Mesendoderm (in vitro differentiated cells): ENCODE measurements at regions not wholly inside any gene's neighbourhood (a gene's known extent, or its start where the extent isn't known, plus 50 kb on each side); places are given as distances from the start of the nearest gene placed in this dataset.

ENCODE experiments used
- DNase-seq: peaks from one replicate; pipeline ENCODE4 v3.0.0; 2013
- H2AK5ac ChIP-seq: 2 replicates; pipeline ENCODE4 v1.6.1; 2013; ENCODE audit warnings: low read length, inconsistent platforms
- H2BK120ac ChIP-seq: 2 replicates; pipeline ENCODE4 v1.6.1; 2013; ENCODE audit warnings: low read depth, mild to moderate bottlenecking, low read length, moderate library complexity, mixed read lengths
- H2BK15ac ChIP-seq: replicated peaks from 2 replicates; pipeline ENCODE4 v1.6.1; 2013; ENCODE audit warnings: low read depth, mild to moderate bottlenecking, moderate library complexity
- H2BK5ac ChIP-seq: 2 replicates; pipeline ENCODE4 v1.6.1; 2013; ENCODE audit warnings: low read length, inconsistent platforms
- H3K18ac ChIP-seq: 2 replicates; pipeline ENCODE4 v1.6.1; 2013; ENCODE audit warnings: mild to moderate bottlenecking, low read length, mixed read lengths
- H3K23ac ChIP-seq: one replicate; pipeline ENCODE4 v1.6.1; 2013; ENCODE audit warnings: low read length
- H3K27ac ChIP-seq: 2 replicates; pipeline ENCODE4 v1.5.1; 2013; ENCODE audit warnings: low read depth, mild to moderate bottlenecking, inconsistent platforms, low read length, moderate library complexity
- H3K27me3 ChIP-seq: 2 replicates; pipeline ENCODE4 v1.6.1; 2013; ENCODE audit warnings: low read length, control low read depth, mild to moderate bottlenecking, inconsistent platforms; ENCODE audit not compliant: insufficient read depth, poor library complexity
- H3K36me3 ChIP-seq: 2 replicates; pipeline ENCODE4 v1.6.1; 2013; ENCODE audit warnings: low read length, inconsistent platforms; ENCODE audit not compliant: control insufficient read depth, insufficient read depth
- H3K4ac ChIP-seq: one replicate; pipeline ENCODE4 v1.6.1; 2013; ENCODE audit warnings: low read depth, mild to moderate bottlenecking, low read length, moderate library complexity
- H3K4me1 ChIP-seq: 2 replicates; pipeline ENCODE4 v1.6.1; 2013; ENCODE audit warnings: low read depth, low read length, inconsistent platforms; ENCODE audit not compliant: control insufficient read depth
- H3K4me2 ChIP-seq: 2 replicates; pipeline ENCODE4 v1.6.1; 2013; ENCODE audit warnings: low read length
- H3K4me3 ChIP-seq: 2 replicates; pipeline ENCODE4 v1.5.1; 2013; ENCODE audit warnings: mild to moderate bottlenecking, low read length
- H3K56ac ChIP-seq: one replicate; pipeline ENCODE4 v1.6.1; 2013; ENCODE audit warnings: low read length
- H3K79me1 ChIP-seq: 2 replicates; pipeline ENCODE4 v1.6.1; 2013; ENCODE audit warnings: low read length, inconsistent platforms
- H3K79me2 ChIP-seq: 2 replicates; pipeline ENCODE4 v1.6.1; 2013; ENCODE audit warnings: mild to moderate bottlenecking, low read length; ENCODE audit not compliant: control insufficient read depth, insufficient read depth
- H3K9ac ChIP-seq: 2 replicates; pipeline ENCODE4 v1.6.1; 2013; ENCODE audit warnings: low read length, inconsistent platforms
- H4K5ac ChIP-seq: one replicate; pipeline ENCODE4 v1.6.1; 2013; ENCODE audit warnings: low read length
- H4K8ac ChIP-seq: one replicate; pipeline ENCODE4 v1.6.1; 2013; ENCODE audit warnings: low read depth, mild to moderate bottlenecking, control low read depth, low read length, moderate library complexity
- WGBS: extraction: QIAGEN DNeasy Blood & Tissue Kit; methylation state at CpG from one replicate; pipeline ENCODE4 v1.1.7; 2013; ENCODE audit warnings: low lambda C conversion rate, missing lambda C conversion rate; ENCODE audit not compliant: insufficient coverage; ENCODE audit errors: extremely low coverage; 5-methylcytosine and 5-hydroxymethylcytosine counted together

GRCh38 chr11:133776671-133777367 lies 68.5 kb downstream of the SPATA19 start:
- H2BK5ac ChIP-seq = no peak overlapping the region
- no peaks in the 10 kb centered on the region for H3K27me3 ChIP-seq
- no peak for DNase-seq
- no peaks in the 10 kb centered on the region for H3K4me1 ChIP-seq
- no peak overlapping the region for H4K8ac ChIP-seq
- no peak overlapping the region for H3K23ac ChIP-seq
- no peak overlapping the region for H3K4me3 ChIP-seq
- no peak overlapping the region for H3K27ac ChIP-seq
- H2AK5ac ChIP-seq = no peak overlapping the region
- no peak overlapping the region for H3K4me2 ChIP-seq
- H2BK120ac ChIP-seq = no peak overlapping the region
- H3K9ac ChIP-seq = no peak overlapping the region
- H3K79me2 ChIP-seq = no peaks in the 10 kb centered on the region
- H4K5ac ChIP-seq = no peak overlapping the region
- no peak overlapping the region for H2BK15ac ChIP-seq
- H3K4ac ChIP-seq = no peak overlapping the region
- H3K56ac ChIP-seq = no peak overlapping the region
- no peaks in the 10 kb centered on the region for H3K36me3 ChIP-seq
- no peaks in the 10 kb centered on the region for H3K79me1 ChIP-seq
- H3K18ac ChIP-seq = no peak overlapping the region
- WGBS = no CpG with 5 or more reads among the region's 11 CpGs

DNA sequence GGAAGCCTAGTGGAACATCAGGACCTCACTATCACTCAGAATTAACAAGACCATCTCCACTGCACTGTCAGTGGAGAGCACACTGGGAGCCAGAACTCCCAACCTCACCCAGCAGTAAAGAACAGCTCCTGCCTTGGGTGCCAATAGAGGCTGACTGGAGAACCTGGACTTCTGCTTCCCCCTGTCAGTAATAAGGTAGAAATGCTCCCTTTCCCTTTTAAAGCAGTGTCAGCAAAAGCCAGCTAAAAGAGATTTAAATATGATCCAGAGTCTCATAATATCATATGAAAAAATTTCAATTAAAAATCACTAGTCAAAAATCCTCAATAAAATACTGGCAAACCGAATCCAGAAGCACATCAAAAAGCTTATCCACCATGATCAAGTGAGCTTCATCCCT lies 82.8 kb downstream of the SPATA19 start:
- Histone ChIP-seq H3K23ac (no peak overlapping the region), H3K4ac (no peak overlapping the region), H2BK15ac (no peak overlapping the region), H3K36me3 (no peaks in the 10 kb centered on the region), H3K79me1 (no peaks in the 10 kb centered on the region), H3K4me3 (no peak overlapping the region), H2AK5ac (no peak overlapping the region), H3K4me1 (no peaks in the 10 kb centered on the region), H3K9ac (no peak overlapping the region), H2BK5ac (no peak overlapping the region), H4K8ac (no peak overlapping the region), H4K5ac (no peak overlapping the region), H3K56ac (no peak overlapping the region), H3K18ac (no peak overlapping the region), H3K27me3 (no peaks in the 10 kb centered on the region), H3K4me2 (no peak overlapping the region), H2BK120ac (no peak overlapping the region), H3K79me2 (no peaks in the 10 kb centered on the region), H3K27ac (no peak overlapping the region)
- WGBS = no CpG with 5 or more reads among the region's 1 CpG
- no peak for DNase-seq

DNA sequence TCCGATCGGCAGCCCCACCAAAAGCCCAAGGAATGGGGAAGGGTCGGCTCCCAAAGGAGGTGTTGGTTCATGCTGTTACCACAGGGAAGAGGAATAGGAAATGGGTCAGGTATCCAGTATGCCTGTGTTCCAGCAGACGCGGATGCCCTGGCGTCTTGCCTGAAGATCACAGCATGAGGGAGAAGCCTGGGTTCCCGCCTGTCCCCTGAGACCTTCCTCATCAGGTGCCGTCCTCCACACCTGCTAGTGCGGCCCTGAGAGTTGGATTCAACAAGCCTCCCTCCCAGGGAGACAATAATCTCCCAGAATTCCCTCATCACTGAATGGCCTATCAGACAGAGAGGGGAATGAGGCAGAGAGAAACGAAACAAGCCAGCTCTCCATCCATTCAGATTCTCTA lies 92.2 kb downstream of the SPATA19 start:
- no peak overlapping the region for H4K5ac ChIP-seq
- H3K27ac ChIP-seq = no peak overlapping the region
- no peak for DNase-seq
- H3K4me2 ChIP-seq = no peak overlapping the region
- no peak overlapping the region for H2BK5ac ChIP-seq
- no peaks in the 10 kb centered on the region for H3K36me3 ChIP-seq
- no peak overlapping the region for H3K4ac ChIP-seq
- H3K79me1 ChIP-seq = no peaks in the 10 kb centered on the region
- H4K8ac ChIP-seq = no peak overlapping the region
- no peaks in the 10 kb centered on the region for H3K79me2 ChIP-seq
- no peaks in the 10 kb centered on the region for H3K27me3 ChIP-seq
- no peak overlapping the region for H3K9ac ChIP-seq
- H2BK120ac ChIP-seq = no peak overlapping the region
- no peaks in the 10 kb centered on the region for H3K4me1 ChIP-seq
- H2BK15ac ChIP-seq = no peak overlapping the region
- H3K56ac ChIP-seq = no peak overlapping the region
- H3K4me3 ChIP-seq = no peak overlapping the region
- H3K23ac ChIP-seq = no peak overlapping the region
- no peak overlapping the region for H2AK5ac ChIP-seq
- no peak overlapping the region for H3K18ac ChIP-seq
- no CpG with 5 or more reads among the region's 10 CpGs for WGBS

DNA sequence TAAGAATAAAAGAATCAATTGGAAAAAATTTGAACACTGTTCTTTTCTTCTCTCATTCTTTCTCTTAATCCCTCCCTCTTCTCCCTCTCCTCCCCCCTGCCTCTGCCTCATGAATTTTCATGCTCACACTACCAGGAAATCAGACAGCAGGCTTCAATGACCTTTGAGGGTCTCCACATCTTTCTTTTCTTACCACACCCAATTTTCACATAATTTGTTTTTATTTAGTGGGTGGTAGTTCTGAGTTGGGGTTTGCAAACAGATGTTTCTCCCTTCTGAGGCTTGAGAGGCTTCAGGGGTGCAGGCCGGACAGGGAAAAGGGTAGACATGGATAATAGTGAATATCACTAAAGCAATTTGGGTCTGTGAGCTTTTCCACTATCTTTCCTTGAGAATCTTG lies 95.5 kb downstream of the SPATA19 start:
- Histone ChIP-seq H2BK120ac (no peak overlapping the region), H3K9ac (no peak overlapping the region), H3K4ac (no peak overlapping the region), H2BK15ac (no peak overlapping the region), H3K23ac (no peak overlapping the region), H3K4me2 (no peak overlapping the region), H3K56ac (no peak overlapping the region), H3K79me2 (no peaks in the 10 kb centered on the region), H4K8ac (no peak overlapping the region), H3K4me1 (peaks cover 4% of the 10 kb centered on the region), H3K79me1 (no peaks in the 10 kb centered on the region), H2BK5ac (no peak overlapping the region), H4K5ac (no peak overlapping the region), H3K27ac (no peak overlapping the region), H3K36me3 (no peaks in the 10 kb centered on the region), H3K27me3 (no peaks in the 10 kb centered on the region), H3K4me3 (no peak overlapping the region), H3K18ac (no peak overlapping the region), H2AK5ac (no peak overlapping the region)
- no CpG with 5 or more reads among the region's 1 CpG for WGBS
- no peak for DNase-seq

DNA sequence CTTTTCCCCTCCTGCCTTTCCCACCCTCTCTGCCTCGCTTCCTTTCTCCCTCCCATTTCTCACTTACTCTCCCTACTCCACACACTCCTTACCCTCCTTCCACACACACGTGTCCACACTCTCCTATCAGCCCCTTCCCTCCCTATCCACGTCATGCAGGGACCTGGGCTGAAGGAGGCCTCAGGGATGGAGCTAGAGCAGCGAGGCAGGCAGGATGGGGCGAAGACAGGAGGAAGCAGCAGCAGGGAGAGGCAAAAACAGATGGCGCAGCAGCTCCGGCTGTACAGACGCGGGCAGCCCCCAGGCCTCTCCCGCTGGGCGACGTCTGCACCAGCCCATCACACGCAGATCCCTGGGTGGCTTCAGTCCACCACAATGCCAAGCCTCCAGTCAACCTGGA lies 97.9 kb downstream of the SPATA19 start:
- H2BK120ac ChIP-seq = no peak overlapping the region
- no peaks in the 10 kb centered on the region for H3K27me3 ChIP-seq
- H3K18ac ChIP-seq = no peak overlapping the region
- no peak for DNase-seq
- no peaks in the 10 kb centered on the region for H3K79me1 ChIP-seq
- no peak overlapping the region for H2BK15ac ChIP-seq
- no peak overlapping the region for H3K27ac ChIP-seq
- H3K4me2 ChIP-seq = no peak overlapping the region
- 100% methylated on average over 2 of the region's 13 CpGs for WGBS
- no peak overlapping the region for H3K56ac ChIP-seq
- no peak overlapping the region for H3K9ac ChIP-seq
- H3K4ac ChIP-seq = no peak overlapping the region
- H4K5ac ChIP-seq = no peak overlapping the region
- H3K23ac ChIP-seq = peak overlapping the region; percentile 67
- H2BK5ac ChIP-seq = no peak overlapping the region
- H2AK5ac ChIP-seq = no peak overlapping the region
- H3K79me2 ChIP-seq = no peaks in the 10 kb centered on the region
- H4K8ac ChIP-seq = no peak overlapping the region
- H3K4me3 ChIP-seq = no peak overlapping the region
- peaks cover 4% of the 10 kb centered on the region for H3K4me1 ChIP-seq
- H3K36me3 ChIP-seq = no peaks in the 10 kb centered on the region

GRCh38 chr11:133746663-133747306 lies 98.5 kb downstream of the SPATA19 start:
- Histone ChIP-seq H2BK5ac (no peak overlapping the region), H3K27ac (no peak overlapping the region), H4K8ac (no peak overlapping the region), H2BK15ac (no peak overlapping the region), H2BK120ac (no peak overlapping the region), H3K79me2 (no peaks in the 10 kb centered on the region), H3K4me2 (no peak overlapping the region), H3K4me3 (no peak overlapping the region), H3K56ac (no peak overlapping the region), H2AK5ac (no peak overlapping the region), H3K18ac (no peak overlapping the region), H4K5ac (no peak overlapping the region), H3K4me1 (peaks cover 4% of the 10 kb centered on the region), H3K23ac (no peak overlapping the region), H3K4ac (no peak overlapping the region), H3K36me3 (no peaks in the 10 kb centered on the region), H3K27me3 (no peaks in the 10 kb centered on the region), H3K79me1 (no peaks in the 10 kb centered on the region), H3K9ac (no peak overlapping the region)
- no peak for DNase-seq
- WGBS = no CpG with 5 or more reads among the region's 18 CpGs
